Neural progenitor cell (in vitro differentiated cells): ENCODE measurements at regions not wholly inside any gene's neighbourhood (a gene's known extent, or its start where the extent isn't known, plus 50 kb on each side); places are given as distances from the start of the nearest gene placed in this dataset.

Source experiments
- DNase-seq: peaks from one replicate; pipeline ENCODE4 v3.0.0-alpha.2; 2016; ENCODE audit warnings: low spot score
- H2AFZ ChIP-seq: fragments of 200-600 bp; sonication (generic); replicated peaks from 2 replicates; pipeline ENCODE4 v1.6.1; 2016; ENCODE audit warnings: antibody characterized with exemption
- H3F3A ChIP-seq: fragments of 200-600 bp; sonication (generic); 2 replicates; pipeline ENCODE4 v1.6.1; 2016; ENCODE audit warnings: antibody characterized with exemption, low read depth
- H3K27ac ChIP-seq: fragments of 200-600 bp; sonication (generic); 2 replicates; pipeline ENCODE4 v1.5.1; 2016; ENCODE audit warnings: mild to moderate bottlenecking
- H3K27me3 ChIP-seq: fragments of 200-600 bp; sonication (generic); 2 replicates; pipeline ENCODE4 v1.6.1; 2016; ENCODE audit warnings: mild to moderate bottlenecking, moderate library complexity
- H3K36me3 ChIP-seq: fragments of 200-600 bp; sonication (generic); 2 replicates; pipeline ENCODE4 v1.5.1; 2016
- H3K4me1 ChIP-seq: fragments of 200-600 bp; sonication (generic); 2 replicates; pipeline ENCODE4 v1.6.1; 2016; ENCODE audit warnings: mixed run types
- H3K4me2 ChIP-seq: fragments of 200-600 bp; sonication (generic); 2 replicates; pipeline ENCODE4 v1.6.1; 2016
- H3K4me3 ChIP-seq: fragments of 200-600 bp; sonication (generic); 2 replicates; pipeline ENCODE4 v1.5.1; 2016
- H3K79me2 ChIP-seq: fragments of 200-600 bp; sonication (generic); 2 replicates; pipeline ENCODE4 v1.6.1; 2016; ENCODE audit warnings: low read depth
- H3K9ac ChIP-seq: fragments of 200-600 bp; sonication (generic); 2 replicates; pipeline ENCODE4 v1.6.1; 2016
- H3K9me3 ChIP-seq: fragments of 200-600 bp; sonication (generic); 2 replicates; pipeline ENCODE4 v1.5.1; 2016; ENCODE audit warnings: low read depth
- H4K20me1 ChIP-seq: fragments of 200-600 bp; sonication (generic); 2 replicates; pipeline ENCODE4 v1.6.1; 2016; ENCODE audit warnings: low read depth
- H3K27ac Mint-ChIP-seq: 3 replicates; pipeline ENCODE4 v1.8.0; 2021; ENCODE audit warnings: mixed read lengths
- H3K27me3 Mint-ChIP-seq: 2 replicates; pipeline ENCODE4 v1.8.0; 2022; ENCODE audit warnings: low read depth, mild to moderate bottlenecking, inconsistent platforms, moderate library complexity, mixed read lengths; ENCODE audit not compliant: insufficient read depth
- H3K36me3 Mint-ChIP-seq: 3 replicates; pipeline ENCODE4 v1.8.0; 2021; ENCODE audit warnings: mixed read lengths
- H3K4me1 Mint-ChIP-seq: 3 replicates; pipeline ENCODE4 v1.8.0; 2021; ENCODE audit warnings: mixed read lengths
- H3K4me3 Mint-ChIP-seq: 3 replicates; pipeline ENCODE4 v1.8.0; 2021; ENCODE audit warnings: mild to moderate bottlenecking, moderate library complexity, mixed read lengths
- H3K9me3 Mint-ChIP-seq: 3 replicates; pipeline ENCODE4 v1.8.0; 2020; ENCODE audit warnings: mixed read lengths
- EZH2 ChIP-seq: fragments of 200-600 bp; sonication (generic); IDR thresholded peaks from 2 replicates; pipeline ENCODE4 v1.6.1; 2017; ENCODE audit warnings: antibody characterized with exemption, mild to moderate bottlenecking, moderate library complexity
- EZH2phosphoT487 ChIP-seq: fragments of 200-600 bp; sonication (generic); IDR thresholded peaks from 2 replicates; pipeline ENCODE4 v1.6.1; 2017; ENCODE audit warnings: antibody characterized with exemption
- TF ChIP-seq, protein P1 (sequence below): fragments of 200-600 bp; sonication (generic); IDR thresholded peaks from 2 replicates; pipeline ENCODE4 v1.5.1; 2017; ENCODE audit warnings: antibody characterized with exemption, mild to moderate bottlenecking

DNA sequence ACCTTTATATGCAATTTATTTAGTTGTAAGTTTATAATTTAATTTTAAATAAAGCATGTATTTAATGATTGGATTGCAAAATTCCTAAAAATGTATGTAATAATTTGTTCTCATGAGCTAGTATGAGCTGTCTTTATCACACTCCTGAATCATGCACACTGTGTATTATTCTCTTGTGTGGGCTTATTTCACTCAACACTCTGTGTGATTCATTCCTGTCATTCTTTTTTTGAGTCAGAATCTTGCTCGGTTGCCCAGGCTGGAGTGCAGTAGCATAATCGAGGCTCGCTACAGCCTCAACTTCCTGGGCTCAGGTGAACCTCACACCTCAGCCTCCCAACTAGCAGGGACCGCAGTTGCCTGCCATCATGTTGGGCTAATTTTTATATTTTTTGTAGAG, 123.1 kb upstream of the SLC34A2 start:
- no peak for DNase-seq
- H3K9me3 ChIP-seq = no peaks in the 10 kb centered on the region
- no peak overlapping the region for H3K4me3 ChIP-seq
- no peaks in the 10 kb centered on the region for H3K36me3 ChIP-seq
- no peak overlapping the region for H2AFZ ChIP-seq
- H3K36me3 Mint-ChIP-seq = no peaks in the 10 kb centered on the region
- peaks cover 17% of the 10 kb centered on the region for H3K4me1 Mint-ChIP-seq
- H3K9me3 Mint-ChIP-seq = no peaks in the 10 kb centered on the region
- H3K27me3 ChIP-seq = no peaks in the 10 kb centered on the region
- H3F3A ChIP-seq = no peaks in the 10 kb centered on the region
- TF ChIP-seq, protein P1, sequence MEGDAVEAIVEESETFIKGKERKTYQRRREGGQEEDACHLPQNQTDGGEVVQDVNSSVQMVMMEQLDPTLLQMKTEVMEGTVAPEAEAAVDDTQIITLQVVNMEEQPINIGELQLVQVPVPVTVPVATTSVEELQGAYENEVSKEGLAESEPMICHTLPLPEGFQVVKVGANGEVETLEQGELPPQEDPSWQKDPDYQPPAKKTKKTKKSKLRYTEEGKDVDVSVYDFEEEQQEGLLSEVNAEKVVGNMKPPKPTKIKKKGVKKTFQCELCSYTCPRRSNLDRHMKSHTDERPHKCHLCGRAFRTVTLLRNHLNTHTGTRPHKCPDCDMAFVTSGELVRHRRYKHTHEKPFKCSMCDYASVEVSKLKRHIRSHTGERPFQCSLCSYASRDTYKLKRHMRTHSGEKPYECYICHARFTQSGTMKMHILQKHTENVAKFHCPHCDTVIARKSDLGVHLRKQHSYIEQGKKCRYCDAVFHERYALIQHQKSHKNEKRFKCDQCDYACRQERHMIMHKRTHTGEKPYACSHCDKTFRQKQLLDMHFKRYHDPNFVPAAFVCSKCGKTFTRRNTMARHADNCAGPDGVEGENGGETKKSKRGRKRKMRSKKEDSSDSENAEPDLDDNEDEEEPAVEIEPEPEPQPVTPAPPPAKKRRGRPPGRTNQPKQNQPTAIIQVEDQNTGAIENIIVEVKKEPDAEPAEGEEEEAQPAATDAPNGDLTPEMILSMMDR = no peak
- TF ChIP-seq EZH2phosphoT487 (no peak), EZH2 (no peak)
- H3K9ac ChIP-seq = no peak overlapping the region
- peaks cover 12% of the 10 kb centered on the region for H3K4me1 ChIP-seq
- H3K4me3 Mint-ChIP-seq = no peak overlapping the region
- no peaks in the 10 kb centered on the region for H4K20me1 ChIP-seq
- peaks cover 5% of the 10 kb centered on the region for H3K27me3 Mint-ChIP-seq
- H3K79me2 ChIP-seq = no peaks in the 10 kb centered on the region
- no peak overlapping the region for H3K27ac ChIP-seq
- H3K27ac Mint-ChIP-seq = no peak overlapping the region
- no peak overlapping the region for H3K4me2 ChIP-seq

DNA sequence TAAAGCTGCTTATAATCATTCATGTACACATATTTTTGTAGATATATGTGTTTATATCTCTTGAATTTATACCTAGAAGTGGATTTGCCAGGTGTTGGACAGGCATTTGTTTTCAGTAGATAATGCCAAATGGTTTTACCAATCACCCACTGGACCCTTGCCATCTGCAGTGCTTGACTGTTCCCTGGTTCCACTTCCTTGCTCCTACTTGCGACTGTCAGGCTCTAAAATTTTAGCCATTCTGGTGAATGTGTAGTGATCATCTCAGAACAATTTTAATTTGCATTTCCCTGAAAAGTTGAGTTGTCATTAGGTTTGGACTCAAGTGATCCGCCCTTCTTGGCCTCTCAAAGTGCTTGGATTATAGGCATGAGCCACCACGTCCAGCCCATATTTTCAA, 122.4 kb upstream of the SLC34A2 start:
- Histone ChIP-seq H3F3A (no peaks in the 10 kb centered on the region), H3K9ac (no peak overlapping the region), H3K4me2 (no peak overlapping the region), H3K36me3 (no peaks in the 10 kb centered on the region), H3K27me3 (no peaks in the 10 kb centered on the region), H3K4me1 (peaks cover 12% of the 10 kb centered on the region), H4K20me1 (no peaks in the 10 kb centered on the region), H3K79me2 (no peaks in the 10 kb centered on the region), H3K4me3 (no peak overlapping the region), H3K9me3 (no peaks in the 10 kb centered on the region), H3K27ac (no peak overlapping the region), H2AFZ (no peak overlapping the region)
- no peaks in the 10 kb centered on the region for H3K36me3 Mint-ChIP-seq
- H3K4me3 Mint-ChIP-seq = no peak overlapping the region
- no peak for DNase-seq
- no peaks in the 10 kb centered on the region for H3K9me3 Mint-ChIP-seq
- H3K27me3 Mint-ChIP-seq = peaks cover 5% of the 10 kb centered on the region
- H3K4me1 Mint-ChIP-seq = peaks cover 17% of the 10 kb centered on the region
- no peak for TF ChIP-seq EZH2phosphoT487
- no peak overlapping the region for H3K27ac Mint-ChIP-seq

DNA sequence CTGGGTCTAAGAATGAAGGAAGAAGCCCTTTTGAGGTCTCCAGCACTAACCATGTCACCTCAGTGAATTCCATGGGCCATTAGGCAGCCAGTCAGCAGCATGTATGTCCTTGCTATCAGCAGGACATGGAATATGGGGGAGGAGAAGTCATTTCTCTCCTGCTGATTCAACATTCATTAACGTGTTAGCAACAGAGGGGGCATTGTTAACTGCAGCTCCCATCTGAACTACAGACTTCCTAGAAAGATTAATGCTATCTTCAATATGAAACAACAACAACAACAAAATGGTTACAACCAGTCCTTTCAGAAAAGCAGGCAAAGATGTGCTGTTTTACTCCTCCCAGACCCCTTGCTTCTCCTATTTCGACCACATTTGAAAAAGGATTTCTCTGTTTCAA, 120.4 kb upstream of the SLC34A2 start:
- no peaks in the 10 kb centered on the region for H3K9me3 ChIP-seq
- H3K4me2 ChIP-seq = no peak overlapping the region
- no peak overlapping the region for H3K27ac ChIP-seq
- no peaks in the 10 kb centered on the region for H3K79me2 ChIP-seq
- H4K20me1 ChIP-seq = no peaks in the 10 kb centered on the region
- H3K36me3 ChIP-seq = no peaks in the 10 kb centered on the region
- Mint-ChIP-seq H3K27me3 (peaks cover 8% of the 10 kb centered on the region), H3K27ac (peak overlapping the region; percentile 38), H3K36me3 (no peaks in the 10 kb centered on the region), H3K4me3 (no peak overlapping the region), H3K9me3 (no peaks in the 10 kb centered on the region), H3K4me1 (peaks cover 17% of the 10 kb centered on the region)
- no peak overlapping the region for H3K4me3 ChIP-seq
- no peak for DNase-seq
- TF ChIP-seq EZH2 (no peak), EZH2phosphoT487 (no peak)
- TF ChIP-seq, protein P1 = no peak
- H3K27me3 ChIP-seq = no peaks in the 10 kb centered on the region
- peak overlapping the region; percentile 58 for H2AFZ ChIP-seq
- peaks cover 12% of the 10 kb centered on the region for H3K4me1 ChIP-seq
- no peak overlapping the region for H3K9ac ChIP-seq
- H3F3A ChIP-seq = no peaks in the 10 kb centered on the region

DNA sequence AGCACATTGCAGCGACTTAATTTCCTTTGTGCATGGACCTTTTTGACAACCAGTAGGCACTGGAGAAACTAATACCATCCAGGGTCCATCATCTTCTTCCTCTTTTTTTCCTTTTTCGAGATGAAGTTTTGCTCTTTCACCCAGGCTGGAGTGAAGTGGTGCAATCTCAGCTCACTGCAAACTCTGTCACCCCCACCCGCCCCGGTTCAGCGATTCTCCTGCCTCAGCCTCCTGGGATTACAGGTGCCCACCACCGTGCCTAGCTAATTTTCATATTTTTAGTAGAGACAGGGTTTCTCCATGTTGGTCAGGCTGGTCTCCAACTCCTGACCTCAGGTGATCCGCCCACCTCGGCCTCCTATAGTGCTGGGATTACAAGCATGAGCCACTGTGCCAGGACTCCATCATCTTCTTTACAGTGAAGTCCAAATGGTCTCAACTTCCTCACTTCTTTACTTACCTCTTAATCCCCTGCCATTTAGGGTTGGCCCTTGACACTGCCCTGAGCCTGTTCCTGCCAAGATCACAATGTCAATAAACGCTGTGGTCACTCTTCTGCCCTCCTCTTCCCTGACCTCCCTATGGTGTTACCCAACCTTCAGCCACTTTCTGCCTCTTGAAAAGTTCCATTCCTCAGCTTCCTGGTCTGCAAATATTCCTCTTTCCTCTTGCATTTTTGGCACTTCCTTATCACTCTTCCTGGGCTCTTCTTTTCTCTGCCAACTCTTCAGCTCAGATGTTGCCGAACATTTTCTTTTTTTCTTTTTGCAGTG, 119.8 kb upstream of the SLC34A2 start:
- Histone ChIP-seq H3K4me2 (no peak overlapping the region), H3K9me3 (no peaks in the 10 kb centered on the region), H3F3A (no peaks in the 10 kb centered on the region), H3K79me2 (no peaks in the 10 kb centered on the region), H3K9ac (no peak overlapping the region), H2AFZ (peak overlapping the region; percentile 58), H3K36me3 (no peaks in the 10 kb centered on the region), H3K27ac (no peak overlapping the region), H3K27me3 (no peaks in the 10 kb centered on the region), H4K20me1 (no peaks in the 10 kb centered on the region), H3K4me3 (no peak overlapping the region), H3K4me1 (peaks cover 12% of the 10 kb centered on the region)
- no peak for DNase-seq
- Mint-ChIP-seq H3K27me3 (peaks cover 8% of the 10 kb centered on the region), H3K4me3 (no peak overlapping the region), H3K9me3 (no peaks in the 10 kb centered on the region), H3K36me3 (no peaks in the 10 kb centered on the region), H3K27ac (no peak overlapping the region), H3K4me1 (peaks cover 17% of the 10 kb centered on the region)
- no peak for TF ChIP-seq EZH2phosphoT487
- TF ChIP-seq, protein P1 = no peak
- no peak for TF ChIP-seq EZH2
